Endothelial cell of umbilical vein (primary cell): ENCODE measurements at regions not wholly inside any gene's neighbourhood (a gene's known extent, or its start where the extent isn't known, plus 50 kb on each side); places are given as distances from the start of the nearest gene placed in this dataset.

ENCODE experiments used
- BruUV-seq: library from RNA; stranded (reverse); fragments of 400-500 nt; replicated peaks from 2 replicates; lab custom pipeline; 2021; lab: Mats Ljungman, UMichigan
- CTCF ChIA-PET: fragments of 300-600, 350-600 bp; sonication (Branson Sonifier 250); formaldehyde crosslinking; loops from one replicate; lab custom pipeline; 2021; ENCODE audit warnings: antibody characterized with exemption, inconsistent platforms; lab: Charles Lee
- POLR2A ChIA-PET: fragments of 300-600, 350-600 bp; sonication (Branson Sonifier 250); formaldehyde crosslinking; loops from one replicate; lab custom pipeline; 2021; ENCODE audit warnings: antibody characterized with exemption, inconsistent platforms; lab: Charles Lee
- DNase-seq: peaks from one replicate; pipeline ENCODE4 v3.0.0-alpha.2; 2011; ENCODE audit warnings: low read depth, low spot score
- FAIRE-seq: peaks from 2 replicates; lab custom pipeline; 2011; peaks lifted over from hg19 to GRCh38; lab: Jason Lieb, UNC
- H2AFZ ChIP-seq: 2 replicates; pipeline ENCODE4 v1.6.0; 2012; ENCODE audit warnings: low read depth, low read length, control low read depth, inconsistent platforms
- H3K27ac ChIP-seq: 2 replicates; pipeline ENCODE4 v1.5.1; 2011; ENCODE audit warnings: low read depth, mild to moderate bottlenecking, control low read depth, low read length, moderate library complexity; ENCODE audit not compliant: insufficient read depth
- H3K27me3 ChIP-seq, 2 experiments: 2 replicates each; pipeline versions ENCODE4 v1.6.0 to v1.6.1; 2011; ENCODE audit warnings: low read length in 2 of 2, mixed read lengths in 1 of 2; ENCODE audit not compliant: control insufficient read depth in 2 of 2, insufficient read depth in 2 of 2
- H3K36me3 ChIP-seq, 2 experiments: 2 replicates in 1 of 2; 3 replicates in 1 of 2; pipeline ENCODE4 v1.5.1; 2011; ENCODE audit warnings: low read length in 2 of 2, mild to moderate bottlenecking in 1 of 2, moderate library complexity in 1 of 2; ENCODE audit not compliant: control insufficient read depth in 2 of 2, insufficient read depth in 2 of 2; ENCODE audit errors: extremely low read depth in 1 of 2
- H3K4me1 ChIP-seq: 3 replicates; pipeline ENCODE4 v1.5.1; 2011; ENCODE audit warnings: mild to moderate bottlenecking, low read length; ENCODE audit not compliant: control insufficient read depth, insufficient read depth; ENCODE audit errors: extremely low read depth
- H3K4me2 ChIP-seq: 2 replicates; pipeline ENCODE4 v1.6.1; 2011; ENCODE audit warnings: low read length, control low read depth, mixed read lengths; ENCODE audit not compliant: insufficient read depth
- H3K4me3 ChIP-seq, 3 experiments: fragments of 200-600 bp in 1 of 3; sonication (generic), shearing (Covaris generic) in 1 of 3; replicated peaks in 1 of 3; 2 replicates each; pipeline ENCODE4 v1.5.1; 2011 to 2016; ENCODE audit warnings: control low read depth in 3 of 3, low read length in 3 of 3, mild to moderate bottlenecking in 2 of 3, inconsistent platforms in 1 of 3, low read depth in 1 of 3, moderate library complexity in 1 of 3; ENCODE audit not compliant: insufficient read depth in 1 of 3
- H3K79me2 ChIP-seq: 2 replicates; pipeline ENCODE4 v1.6.0; 2012; ENCODE audit warnings: low read length, inconsistent platforms; ENCODE audit not compliant: control insufficient read depth, insufficient read depth
- H3K9ac ChIP-seq: replicated peaks from 2 replicates; pipeline ENCODE3; 2011; ENCODE audit warnings: low read length, control low read depth; ENCODE audit not compliant: insufficient read depth; ENCODE audit errors: extremely low read depth
- H3K9me1 ChIP-seq: replicated peaks from 3 replicates; pipeline ENCODE4 v1.6.0; 2011; ENCODE audit warnings: mild to moderate bottlenecking, low read length; ENCODE audit not compliant: control insufficient read depth, insufficient read depth; ENCODE audit errors: extremely low read depth
- H3K9me3 ChIP-seq: replicated peaks from 2 replicates; pipeline ENCODE4 v1.5.1; 2012; ENCODE audit warnings: low read length, inconsistent platforms; ENCODE audit not compliant: control insufficient read depth, insufficient read depth
- H4K20me1 ChIP-seq: replicated peaks from 2 replicates; pipeline ENCODE3; 2011; ENCODE audit warnings: mild to moderate bottlenecking, low read length; ENCODE audit not compliant: control insufficient read depth, insufficient read depth; ENCODE audit errors: extremely low read depth
- EZH2 ChIP-seq: IDR thresholded peaks from 2 replicates; pipeline ENCODE4 v1.6.1; 2012; ENCODE audit warnings: borderline replicate concordance, low read depth, mild to moderate bottlenecking, moderate library complexity, low read length, inconsistent platforms; ENCODE audit not compliant: severe bottlenecking
- FOS ChIP-seq: IDR thresholded peaks from 2 replicates; pipeline ENCODE4 v1.6.1; 2011; ENCODE audit warnings: mild to moderate bottlenecking, low read length, moderate library complexity, borderline replicate concordance; ENCODE audit not compliant: insufficient read depth
- GATA2 ChIP-seq: IDR thresholded peaks from 2 replicates; pipeline ENCODE4 v1.7.0; 2011; ENCODE audit warnings: low read depth, mild to moderate bottlenecking, moderate library complexity, mixed read lengths, low read length; ENCODE audit not compliant: insufficient read length, insufficient read depth
- JUN ChIP-seq: IDR thresholded peaks from 2 replicates; pipeline ENCODE4 v1.6.1; 2011; ENCODE audit warnings: borderline replicate concordance, low read depth; ENCODE audit not compliant: insufficient read length, insufficient read depth
- MYC ChIP-seq: IDR thresholded peaks from one replicate; pipeline ENCODE4 v1.6.1; 2011; ENCODE audit warnings: mild to moderate bottlenecking, low read depth, low read length
- POLR2A ChIP-seq: IDR thresholded peaks from 2 replicates; pipeline ENCODE4 v1.6.1; 2012; ENCODE audit warnings: low read depth, mild to moderate bottlenecking, control low read depth, low read length
- POLR2AphosphoS5 ChIP-seq: IDR thresholded peaks from 2 replicates; pipeline ENCODE4 v1.6.1; 2012; ENCODE audit warnings: low read depth, mild to moderate bottlenecking, control low read depth, low read length, moderate library complexity; ENCODE audit not compliant: insufficient read depth
- dilution Hi-C: fragments of 300-500 bp; cut with MboI; formaldehyde crosslinking; loops from one replicate; pipeline ENCODE4 v1.15.0; 2019; ENCODE audit warnings: low sequenced_read_pairs; ENCODE audit not compliant: extremely low pct_ligation_motif_present
- intact Hi-C: fragments of 100-400 bp; cut with micrococcal nuclease; formaldehyde crosslinking; loops from one replicate; pipeline ENCODE4 v1.10.0; 2022
- TF ChIP-seq, protein P1 (sequence below), 2 donors: IDR thresholded peaks; 1 replicate in 1 of 2; 2 replicates in 1 of 2; pipeline ENCODE4 v1.5.1; 2011; ENCODE audit warnings: low read length in 2 of 2, mild to moderate bottlenecking in 2 of 2, moderate library complexity in 2 of 2, control low read depth in 1 of 2, inconsistent platforms in 1 of 2, low read depth in 1 of 2; ENCODE audit not compliant: insufficient read depth in 1 of 2; ENCODE audit errors: extremely low read depth in 1 of 2
- TF ChIP-seq, protein P2 (sequence below): IDR thresholded peaks from 2 replicates; pipeline ENCODE4 v1.6.1; 2011; ENCODE audit not compliant: insufficient read depth, insufficient read length

DNA sequence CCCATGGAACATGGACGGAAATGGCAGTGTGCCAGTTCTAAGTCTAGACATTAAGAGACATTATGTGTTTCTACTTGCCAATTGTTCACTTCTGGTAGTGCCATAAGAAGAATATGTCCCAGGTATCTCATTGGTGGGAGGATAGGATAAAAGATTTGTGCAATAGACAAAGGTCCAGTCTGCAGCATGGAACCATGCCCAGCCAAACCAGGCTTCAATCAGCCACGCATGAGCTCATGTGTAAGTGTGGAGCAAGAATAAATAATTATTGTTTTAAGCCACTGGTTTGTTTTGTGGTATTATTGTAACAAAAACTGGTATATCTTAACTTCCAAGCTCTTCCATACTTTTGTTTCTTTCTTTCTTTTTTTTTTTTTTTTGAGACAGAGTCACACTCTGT lies 153.6 kb upstream of the CTTNBP2 start:
- Histone ChIP-seq H3K9ac (no peak overlapping the region), H3K9me3 (no peaks in the 10 kb centered on the region), H3K36me3 (no peaks in the 10 kb centered on the region), H3K27ac (no peak overlapping the region), H3K4me1 (no peaks in the 10 kb centered on the region), H3K4me3 (no peak overlapping the region), H3K4me2 (no peak overlapping the region), H3K79me2 (no peaks in the 10 kb centered on the region), H2AFZ (no peak overlapping the region), H4K20me1 (no peaks in the 10 kb centered on the region), H3K9me1 (no peaks in the 10 kb centered on the region), H3K27me3 (no peaks in the 10 kb centered on the region)
- FAIRE-seq (no peak), DNase-seq (no peak)
- CTCF ChIA-PET = no interaction called here
- POLR2A ChIA-PET = no interaction called here
- no peak for TF ChIP-seq MYC
- no peak for TF ChIP-seq POLR2AphosphoS5
- TF ChIP-seq, protein P1, sequence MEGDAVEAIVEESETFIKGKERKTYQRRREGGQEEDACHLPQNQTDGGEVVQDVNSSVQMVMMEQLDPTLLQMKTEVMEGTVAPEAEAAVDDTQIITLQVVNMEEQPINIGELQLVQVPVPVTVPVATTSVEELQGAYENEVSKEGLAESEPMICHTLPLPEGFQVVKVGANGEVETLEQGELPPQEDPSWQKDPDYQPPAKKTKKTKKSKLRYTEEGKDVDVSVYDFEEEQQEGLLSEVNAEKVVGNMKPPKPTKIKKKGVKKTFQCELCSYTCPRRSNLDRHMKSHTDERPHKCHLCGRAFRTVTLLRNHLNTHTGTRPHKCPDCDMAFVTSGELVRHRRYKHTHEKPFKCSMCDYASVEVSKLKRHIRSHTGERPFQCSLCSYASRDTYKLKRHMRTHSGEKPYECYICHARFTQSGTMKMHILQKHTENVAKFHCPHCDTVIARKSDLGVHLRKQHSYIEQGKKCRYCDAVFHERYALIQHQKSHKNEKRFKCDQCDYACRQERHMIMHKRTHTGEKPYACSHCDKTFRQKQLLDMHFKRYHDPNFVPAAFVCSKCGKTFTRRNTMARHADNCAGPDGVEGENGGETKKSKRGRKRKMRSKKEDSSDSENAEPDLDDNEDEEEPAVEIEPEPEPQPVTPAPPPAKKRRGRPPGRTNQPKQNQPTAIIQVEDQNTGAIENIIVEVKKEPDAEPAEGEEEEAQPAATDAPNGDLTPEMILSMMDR (IDR thresholded peaks at IDR 0.05; ENCODE audit: extremely low read depth in 1 of 2, insufficient read depth in 1 of 2, low read depth in 1 of 2, low read length in 2 of 2) = no peak
- no peak for TF ChIP-seq JUN
- TF ChIP-seq GATA2 = no peak
- intact Hi-C loops (no loop called here), dilution Hi-C loops (no loop called here)
- no TSS peak for BruUV-seq

DNA sequence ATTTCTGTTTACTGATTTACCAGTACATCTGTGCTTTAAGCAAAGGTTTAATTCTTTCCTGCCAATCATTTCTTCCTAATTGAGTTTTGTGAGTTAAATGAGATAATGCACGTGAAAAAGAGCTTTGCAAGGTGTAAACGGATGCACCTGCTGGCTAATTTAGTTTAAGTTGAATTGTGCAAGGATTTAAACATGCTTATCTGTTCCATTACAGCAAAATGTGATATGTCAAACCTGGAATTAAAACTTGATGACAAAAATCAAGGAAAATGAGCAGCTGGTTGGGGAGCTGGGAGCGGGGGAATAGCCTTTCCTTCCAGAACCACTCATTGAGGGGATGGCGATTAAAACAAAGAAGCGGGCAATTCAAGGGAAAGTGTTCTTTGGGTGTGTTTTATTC lies 155.0 kb upstream of the CTTNBP2 start:
- no peak for FAIRE-seq
- POLR2A ChIA-PET = no interaction called here
- dilution Hi-C loops = no loop called here

More for the DNA sequence above, 155.0 kb upstream of the CTTNBP2 start:
- intact Hi-C loops = no loop called here
- no peaks in the 10 kb centered on the region for H3K79me2 ChIP-seq
- no peaks in the 10 kb centered on the region for H3K4me1 ChIP-seq
- no TSS peak for BruUV-seq
- no peak overlapping the region for H3K27ac ChIP-seq
- no peaks in the 10 kb centered on the region for H4K20me1 ChIP-seq
- no peaks in the 10 kb centered on the region for H3K27me3 ChIP-seq
- no peak overlapping the region for H3K9ac ChIP-seq
- TF ChIP-seq MYC (no peak), FOS (no peak), POLR2A (no peak), EZH2 (no peak), POLR2AphosphoS5 (no peak), JUN (no peak), GATA2 (no peak)
- TF ChIP-seq, protein P2, sequence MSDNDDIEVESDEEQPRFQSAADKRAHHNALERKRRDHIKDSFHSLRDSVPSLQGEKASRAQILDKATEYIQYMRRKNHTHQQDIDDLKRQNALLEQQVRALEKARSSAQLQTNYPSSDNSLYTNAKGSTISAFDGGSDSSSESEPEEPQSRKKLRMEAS = no peak
- TF ChIP-seq, protein P1 (IDR thresholded peaks at IDR 0.05; ENCODE audit: extremely low read depth in 1 of 2, insufficient read depth in 1 of 2, low read depth in 1 of 2, low read length in 2 of 2) = no peak
- no peaks in the 10 kb centered on the region for H3K36me3 ChIP-seq
- H3K9me3 ChIP-seq = no peaks in the 10 kb centered on the region
- no peak overlapping the region for H2AFZ ChIP-seq
- CTCF ChIA-PET = no interaction called here
- no peak overlapping the region for H3K4me3 ChIP-seq
- no peak for DNase-seq
- no peaks in the 10 kb centered on the region for H3K9me1 ChIP-seq
- no peak overlapping the region for H3K4me2 ChIP-seq
